Neural crest cell (in vitro differentiated cells): ENCODE measurements at regions not wholly inside any gene's neighbourhood (a gene's known extent, or its start where the extent isn't known, plus 50 kb on each side); places are given as distances from the start of the nearest gene placed in this dataset.

Experiments used
- DNase-seq: peaks from one replicate; pipeline ENCODE4 v3.0.0; 2021; ENCODE audit warnings: low read depth, mixed read lengths, low spot score
- H3K27ac Mint-ChIP-seq: one replicate; pipeline ENCODE4 v1.8.0; 2021; ENCODE audit warnings: mild to moderate bottlenecking, mixed read lengths; ENCODE audit not compliant: unreplicated experiment
- H3K27me3 Mint-ChIP-seq: 2 replicates; pipeline ENCODE4 v1.8.0; 2021; ENCODE audit warnings: low read depth, mild to moderate bottlenecking, mixed read lengths
- H3K36me3 Mint-ChIP-seq: 2 replicates; pipeline ENCODE4 v1.8.0; 2021; ENCODE audit warnings: low read depth, mild to moderate bottlenecking, mixed read lengths
- H3K4me1 Mint-ChIP-seq: 2 replicates; pipeline ENCODE4 v1.8.0; 2021; ENCODE audit warnings: mixed read lengths
- H3K4me3 Mint-ChIP-seq: one replicate; pipeline ENCODE4 v1.8.0; 2021; ENCODE audit warnings: mild to moderate bottlenecking, mixed read lengths
- H3K9me3 Mint-ChIP-seq: 2 replicates; pipeline ENCODE4 v1.8.0; 2021; ENCODE audit warnings: mixed read lengths
- TF ChIP-seq, protein P1 (sequence below): fragments of 200-600 bp; sonication (generic); conservative IDR thresholded peaks from 2 replicates; pipeline ENCODE4 v1.5.0; 2021; ENCODE audit warnings: antibody characterized with exemption, mild to moderate bottlenecking

DNA sequence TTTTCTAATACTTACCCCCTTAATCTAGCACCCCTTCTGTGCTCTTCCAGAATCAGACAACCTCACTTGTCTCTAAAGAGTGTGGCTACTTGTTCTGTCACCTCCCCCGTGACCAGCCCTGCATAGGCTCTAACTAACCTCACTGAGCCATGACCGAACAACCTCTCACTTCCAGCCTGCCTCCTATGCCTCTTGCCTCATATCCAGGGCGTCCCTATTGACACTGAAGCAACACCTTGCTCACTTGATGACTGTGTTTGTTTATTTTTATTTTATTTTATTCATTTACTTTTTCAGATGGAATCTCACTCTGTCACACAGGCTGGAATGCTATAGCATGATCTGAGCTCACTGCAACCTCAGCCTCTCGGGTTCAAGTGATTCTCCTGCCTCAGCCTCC, 235.1 kb upstream of the B3GALT2 start:
- H3K4me1 Mint-ChIP-seq = no peaks in the 10 kb centered on the region
- H3K27me3 Mint-ChIP-seq = no peaks in the 10 kb centered on the region
- DNase-seq = no peak
- no peak overlapping the region for H3K4me3 Mint-ChIP-seq
- H3K36me3 Mint-ChIP-seq = no peaks in the 10 kb centered on the region
- H3K9me3 Mint-ChIP-seq = no peaks in the 10 kb centered on the region
- H3K27ac Mint-ChIP-seq = no peak overlapping the region
- TF ChIP-seq, protein P1, sequence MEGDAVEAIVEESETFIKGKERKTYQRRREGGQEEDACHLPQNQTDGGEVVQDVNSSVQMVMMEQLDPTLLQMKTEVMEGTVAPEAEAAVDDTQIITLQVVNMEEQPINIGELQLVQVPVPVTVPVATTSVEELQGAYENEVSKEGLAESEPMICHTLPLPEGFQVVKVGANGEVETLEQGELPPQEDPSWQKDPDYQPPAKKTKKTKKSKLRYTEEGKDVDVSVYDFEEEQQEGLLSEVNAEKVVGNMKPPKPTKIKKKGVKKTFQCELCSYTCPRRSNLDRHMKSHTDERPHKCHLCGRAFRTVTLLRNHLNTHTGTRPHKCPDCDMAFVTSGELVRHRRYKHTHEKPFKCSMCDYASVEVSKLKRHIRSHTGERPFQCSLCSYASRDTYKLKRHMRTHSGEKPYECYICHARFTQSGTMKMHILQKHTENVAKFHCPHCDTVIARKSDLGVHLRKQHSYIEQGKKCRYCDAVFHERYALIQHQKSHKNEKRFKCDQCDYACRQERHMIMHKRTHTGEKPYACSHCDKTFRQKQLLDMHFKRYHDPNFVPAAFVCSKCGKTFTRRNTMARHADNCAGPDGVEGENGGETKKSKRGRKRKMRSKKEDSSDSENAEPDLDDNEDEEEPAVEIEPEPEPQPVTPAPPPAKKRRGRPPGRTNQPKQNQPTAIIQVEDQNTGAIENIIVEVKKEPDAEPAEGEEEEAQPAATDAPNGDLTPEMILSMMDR = no peak

DNA sequence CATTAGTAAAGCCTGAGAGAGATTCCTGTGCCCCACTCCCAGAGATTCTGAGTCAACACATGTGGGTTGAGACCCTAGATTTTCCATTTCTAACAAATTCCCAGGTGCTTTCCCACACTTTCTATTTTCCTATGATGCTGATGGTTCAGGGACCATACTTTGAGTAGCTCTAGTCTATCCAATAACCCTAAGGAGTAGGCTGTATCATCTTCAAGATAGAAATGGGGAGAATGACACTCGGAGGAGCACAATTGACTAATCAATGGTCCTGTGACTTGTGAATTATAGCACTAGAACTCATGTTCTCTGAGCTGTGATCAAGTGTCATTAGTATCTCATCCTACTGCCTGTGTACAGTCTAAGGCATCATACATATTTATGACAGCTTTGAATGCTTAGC, 232.9 kb upstream of the B3GALT2 start:
- H3K27ac Mint-ChIP-seq = no peak overlapping the region
- H3K27me3 Mint-ChIP-seq = no peaks in the 10 kb centered on the region
- no peak for DNase-seq
- no peaks in the 10 kb centered on the region for H3K36me3 Mint-ChIP-seq
- no peaks in the 10 kb centered on the region for H3K9me3 Mint-ChIP-seq
- H3K4me3 Mint-ChIP-seq = no peak overlapping the region
- no peaks in the 10 kb centered on the region for H3K4me1 Mint-ChIP-seq
- TF ChIP-seq, protein P1 = no peak

DNA sequence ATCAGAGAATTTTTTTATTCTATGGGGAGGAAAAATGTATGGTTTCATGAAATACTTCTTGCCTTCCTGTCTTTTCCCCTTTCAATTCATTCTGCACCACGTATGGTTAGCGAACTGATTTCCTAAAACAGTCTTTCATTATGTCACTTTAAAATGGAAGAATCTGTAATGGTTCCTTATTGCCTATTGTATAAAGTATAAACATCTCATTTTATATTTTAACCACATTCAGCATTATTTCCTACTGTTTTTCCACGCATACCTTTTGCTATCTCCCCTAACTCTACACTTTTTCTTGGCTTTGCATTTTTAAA, 232.3 kb upstream of the B3GALT2 start:
- H3K36me3 Mint-ChIP-seq = no peaks in the 10 kb centered on the region
- H3K4me3 Mint-ChIP-seq = no peak overlapping the region
- no peaks in the 10 kb centered on the region for H3K27me3 Mint-ChIP-seq
- no peaks in the 10 kb centered on the region for H3K9me3 Mint-ChIP-seq
- TF ChIP-seq, protein P1 = no peak
- DNase-seq = no peak
- no peak overlapping the region for H3K27ac Mint-ChIP-seq
- no peaks in the 10 kb centered on the region for H3K4me1 Mint-ChIP-seq

DNA sequence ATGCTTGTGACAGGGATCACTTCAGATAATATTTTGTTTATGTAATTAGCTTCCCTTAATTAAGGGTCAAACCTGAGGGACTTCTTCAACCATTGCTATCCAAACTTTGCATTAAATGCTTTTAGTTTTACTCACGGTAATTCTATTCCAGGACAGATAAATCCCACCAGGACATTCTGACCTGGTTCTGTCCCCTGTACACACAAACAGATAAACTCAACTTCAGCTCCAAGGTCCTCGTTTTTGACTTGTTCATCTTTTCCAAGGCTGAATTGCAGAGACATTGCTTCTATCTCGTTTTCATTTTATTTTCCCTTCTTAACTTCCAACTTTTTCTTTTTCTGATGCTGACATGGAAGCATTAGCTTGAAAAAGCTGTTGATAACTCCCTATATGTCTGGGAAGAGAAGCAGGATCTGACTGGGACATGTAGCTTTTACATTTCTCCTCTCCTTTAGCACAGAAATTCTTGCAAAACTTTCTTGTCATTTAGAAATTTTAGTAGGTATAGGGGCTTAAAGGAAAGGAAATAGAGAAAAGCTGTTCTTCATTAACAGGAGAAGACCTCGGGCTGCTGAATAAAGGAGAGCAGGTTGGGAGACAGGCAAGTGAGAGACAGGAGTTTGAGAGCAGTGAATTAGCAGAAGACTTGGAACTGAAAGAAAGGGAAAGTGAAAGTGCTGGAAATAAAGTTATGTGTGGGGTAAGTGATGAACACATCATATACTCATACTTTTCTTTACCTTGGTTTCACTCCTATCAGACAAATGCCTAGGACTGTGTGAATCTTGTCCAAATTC, 231.7 kb upstream of the B3GALT2 start:
- Mint-ChIP-seq H3K27me3 (no peaks in the 10 kb centered on the region), H3K27ac (no peak overlapping the region), H3K4me3 (no peak overlapping the region), H3K36me3 (no peaks in the 10 kb centered on the region), H3K9me3 (no peaks in the 10 kb centered on the region), H3K4me1 (no peaks in the 10 kb centered on the region)
- no peak for DNase-seq
- TF ChIP-seq, protein P1 = no peak

DNA sequence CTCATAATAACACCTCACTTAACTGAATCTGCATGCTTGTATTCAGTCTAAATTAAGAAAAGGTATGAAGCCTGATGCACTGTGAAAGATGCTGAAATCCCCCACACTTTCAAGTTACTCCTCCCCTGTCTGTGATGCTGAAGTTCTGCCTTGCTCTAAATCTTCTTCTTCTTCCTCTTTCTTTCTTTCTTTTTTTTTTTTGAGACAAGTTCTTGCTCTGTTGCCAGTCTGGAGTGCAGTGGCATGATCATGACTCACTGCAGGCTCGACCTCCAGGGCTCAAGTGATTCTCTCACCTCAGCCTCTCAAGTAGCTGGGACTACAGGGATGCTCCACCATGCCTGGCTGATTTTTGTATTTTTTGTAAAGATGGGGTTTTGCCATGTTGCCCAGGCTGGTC, 231.0 kb upstream of the B3GALT2 start:
- Mint-ChIP-seq H3K27me3 (no peaks in the 10 kb centered on the region), H3K4me1 (no peaks in the 10 kb centered on the region), H3K4me3 (no peak overlapping the region), H3K27ac (no peak overlapping the region), H3K36me3 (no peaks in the 10 kb centered on the region), H3K9me3 (no peaks in the 10 kb centered on the region)
- TF ChIP-seq, protein P1 = no peak
- DNase-seq = no peak
